HCT116 (cell line): ENCODE measurements at regions not wholly inside any gene's neighbourhood (a gene's known extent, or its start where the extent isn't known, plus 50 kb on each side); places are given as distances from the start of the nearest gene placed in this dataset.

Experiments used
- ATAC-seq: fragments of 200-7000 bp; cut with Tn5 transposase; 2 replicates; pipeline ENCODE4 v1.9.1; 2020; ENCODE audit warnings: mild to moderate bottlenecking, moderate library complexity
- BruUV-seq: library from RNA; stranded (reverse); fragments of 400-500 nt; replicated peaks from 2 replicates; lab custom pipeline; 2021; lab: Mats Ljungman, UMichigan
- CTCF ChIA-PET: fragments of 300-600 bp; sonication (Branson Sonifier 250); formaldehyde crosslinking; loops from one replicate; lab custom pipeline; 2021; ENCODE audit warnings: antibody characterized with exemption; lab: Charles Lee
- POLR2A ChIA-PET: fragments of 300-600, 350-600 bp; sonication (Branson Sonifier 250); formaldehyde crosslinking; loops from one replicate; lab custom pipeline; 2021; ENCODE audit warnings: antibody characterized with exemption; lab: Charles Lee
- RAD21 ChIA-PET, 2 experiments: fragments of 300-600 bp; sonication (Branson Sonifier 250); formaldehyde crosslinking; loops; one replicate each; lab custom pipeline; 2023; ENCODE audit warnings: low total read pairs in 2 of 2; ENCODE audit not compliant: uncharacterized antibody in 2 of 2, unreplicated experiment in 2 of 2, low non-redundant PET in 1 of 2; lab: Charles Lee
- DNase-seq: peaks from one replicate; pipeline ENCODE4 v3.0.0-alpha.2; 2010; ENCODE audit warnings: low read depth, low spot score
- H2AFZ ChIP-seq: fragments of 200-600 bp; shearing (Covaris generic), sonication (generic); 2 replicates; pipeline ENCODE4 v1.6.1; 2017; ENCODE audit warnings: low read depth, mixed run types, mixed read lengths, antibody characterized with exemption, low read length; ENCODE audit not compliant: poor library complexity, severe bottlenecking
- H3K27ac ChIP-seq: 2 replicates; pipeline ENCODE4 v1.5.1; 2012; ENCODE audit warnings: low read depth, low read length
- H3K27me3 ChIP-seq: fragments of 200-600 bp; sonication (generic); 2 replicates; pipeline ENCODE4 v1.6.1; 2016; ENCODE audit warnings: mixed run types, low read length, mixed read lengths; ENCODE audit not compliant: insufficient read depth
- H3K36me3 ChIP-seq, 2 experiments: fragments of 200-500 bp in 1 of 2; fragments of 200-600 bp in 1 of 2; sonication (Bioruptor generic) in 1 of 2; sonication (generic) in 1 of 2; 2 replicates each; pipeline versions ENCODE4 v1.5.1 to v1.6.1; 2014 to 2016; ENCODE audit warnings: low read length in 2 of 2, inconsistent platforms in 1 of 2, mixed read lengths in 1 of 2, mixed run types in 1 of 2; ENCODE audit not compliant: insufficient read depth in 2 of 2, control insufficient read depth in 1 of 2
- H3K4me1 ChIP-seq, 2 experiments: fragments of 200-600 bp in 1 of 2; sonication (generic) in 1 of 2; 2 replicates each; pipeline versions ENCODE4 v1.5.1 to v1.6.1; 2012 to 2017; ENCODE audit warnings: low read length in 2 of 2, inconsistent platforms in 1 of 2, mild to moderate bottlenecking in 1 of 2, mixed read lengths in 1 of 2, mixed run types in 1 of 2, moderate library complexity in 1 of 2; ENCODE audit not compliant: insufficient read depth in 2 of 2, control insufficient read depth in 1 of 2
- H3K4me2 ChIP-seq: fragments of 200-600 bp; sonication (generic); 2 replicates; pipeline ENCODE4 v1.6.1; 2017; ENCODE audit warnings: mixed run types, low read length, mixed read lengths
- H3K4me3 ChIP-seq, 2 experiments: fragments of 200-600 bp in 1 of 2; sonication (generic) in 1 of 2; replicated peaks in 1 of 2; 2 replicates each; pipeline ENCODE4 v1.5.1; 2011 to 2016; ENCODE audit warnings: low read length in 2 of 2, control low read depth in 1 of 2, low read depth in 1 of 2, mild to moderate bottlenecking in 1 of 2, mixed read lengths in 1 of 2, mixed run types in 1 of 2
- H3K79me2 ChIP-seq: fragments of 200-600 bp; sonication (generic); 2 replicates; pipeline ENCODE4 v1.6.1; 2017; ENCODE audit warnings: mild to moderate bottlenecking, mixed run types, low read length, moderate library complexity, mixed read lengths; ENCODE audit not compliant: insufficient read depth
- H3K9ac ChIP-seq: fragments of 200-600 bp; sonication (generic); 2 replicates; pipeline ENCODE4 v1.6.1; 2016; ENCODE audit warnings: low read length, mixed read lengths
- H3K9me2 ChIP-seq: fragments of 200-600 bp; sonication (generic), shearing (Covaris generic); 2 replicates; pipeline ENCODE4 v1.6.1; 2017; ENCODE audit warnings: mixed run types, mild to moderate bottlenecking, moderate library complexity; ENCODE audit not compliant: insufficient read depth
- H3K9me3 ChIP-seq, 2 experiments: fragments of 200-500 bp in 1 of 2; fragments of 200-600 bp in 1 of 2; sonication (Bioruptor generic) in 1 of 2; sonication (generic) in 1 of 2; 2 replicates each; pipeline ENCODE4 v1.6.1; 2014 to 2017; ENCODE audit warnings: low read length in 2 of 2, mixed read lengths in 2 of 2, inconsistent platforms in 1 of 2, low read depth in 1 of 2, mild to moderate bottlenecking in 1 of 2, mixed run types in 1 of 2, moderate library complexity in 1 of 2; ENCODE audit not compliant: control insufficient read depth in 1 of 2, insufficient read depth in 1 of 2
- H4K20me1 ChIP-seq: fragments of 200-600 bp; sonication (generic), shearing (Covaris generic); 2 replicates; pipeline ENCODE4 v1.6.1; 2017; ENCODE audit warnings: mixed run types, mild to moderate bottlenecking, moderate library complexity; ENCODE audit not compliant: insufficient read depth
- CBX3 ChIP-seq: IDR thresholded peaks from 2 replicates; pipeline ENCODE4 v1.6.1; 2012; ENCODE audit warnings: low read depth
- CEBPB ChIP-seq: IDR thresholded peaks from 2 replicates; pipeline ENCODE4 v1.6.1; 2012; ENCODE audit warnings: low read depth
- EGR1 ChIP-seq: IDR thresholded peaks from 2 replicates; pipeline ENCODE4 v1.6.1; 2012; ENCODE audit warnings: low read depth
- EZH2 ChIP-seq: fragments of 200-600 bp; sonication (generic); IDR thresholded peaks from 2 replicates; pipeline ENCODE4 v1.6.1; 2017; ENCODE audit warnings: antibody characterized with exemption, mixed run types
- EZH2phosphoT487 ChIP-seq: fragments of 200-600 bp; IDR thresholded peaks from 2 replicates; pipeline ENCODE4 v1.6.1; 2018; ENCODE audit warnings: antibody characterized with exemption, borderline replicate concordance
- JUND ChIP-seq: IDR thresholded peaks from 2 replicates; pipeline ENCODE4 v1.6.1; 2012
- MAX ChIP-seq: IDR thresholded peaks from 2 replicates; pipeline ENCODE4 v1.6.1; 2012
- POLR2A ChIP-seq: IDR thresholded peaks from 2 replicates; pipeline ENCODE4 v1.7.0; 2011; ENCODE audit warnings: borderline replicate concordance; ENCODE audit not compliant: insufficient read depth, insufficient read length; ENCODE audit errors: extremely low read depth
- POLR2AphosphoS5 ChIP-seq: IDR thresholded peaks from 2 replicates; pipeline ENCODE4 v1.6.1; 2011; ENCODE audit warnings: mild to moderate bottlenecking, low read depth, low read length, moderate library complexity
- RAD21 ChIP-seq: IDR thresholded peaks from 2 replicates; pipeline ENCODE4 v1.6.1; 2012; ENCODE audit warnings: low read depth, mild to moderate bottlenecking
- SP1 ChIP-seq: IDR thresholded peaks from 2 replicates; pipeline ENCODE4 v1.6.1; 2012; ENCODE audit warnings: low read depth
- SRF ChIP-seq: IDR thresholded peaks from 2 replicates; pipeline ENCODE4 v1.6.1; 2012; ENCODE audit warnings: low read depth
- TCF7L2 ChIP-seq: IDR thresholded peaks from 2 replicates; pipeline ENCODE4 v1.7.0; 2011; ENCODE audit warnings: borderline replicate concordance, inconsistent platforms; ENCODE audit not compliant: insufficient read depth, insufficient read length; ENCODE audit errors: extremely low read depth
- ZBTB33 ChIP-seq: IDR thresholded peaks from 2 replicates; pipeline ENCODE4 v1.6.1; 2011; ENCODE audit warnings: mild to moderate bottlenecking, low read length, moderate library complexity; ENCODE audit not compliant: insufficient replicate concordance; ENCODE audit errors: extremely low read depth
- ZFX ChIP-seq: fragments of 450-650 bp; IDR thresholded peaks from 2 replicates; pipeline ENCODE4 v1.6.1; 2017
- intact Hi-C: fragments of 100-400 bp; cut with micrococcal nuclease; formaldehyde crosslinking; loops from 2 replicates; pipeline ENCODE4 v1.10.0; 2022
- TF ChIP-seq, protein P1 (sequence below): IDR thresholded peaks from 2 replicates; pipeline ENCODE4 v1.6.1; 2012
- TF ChIP-seq, protein P2 (sequence below), 3 experiments: fragments of 200-600 bp in 1 of 3; sonication (generic) in 1 of 3; IDR thresholded peaks in 2 of 3; conservative IDR thresholded peaks in 1 of 3; 2 replicates each; pipeline ENCODE4 v1.5.1; 2012 to 2017; ENCODE audit warnings: low read depth in 2 of 3, low read length in 2 of 3, antibody characterized with exemption in 1 of 3, borderline replicate concordance in 1 of 3, control low read depth in 1 of 3, mild to moderate bottlenecking in 1 of 3, mixed read lengths in 1 of 3, mixed run types in 1 of 3, moderate library complexity in 1 of 3; ENCODE audit not compliant: insufficient read depth in 1 of 3
- TF ChIP-seq, protein P3 (sequence below): IDR thresholded peaks from 2 replicates; pipeline ENCODE4 v1.6.1; 2012; ENCODE audit warnings: low read depth

GRCh38 chr4:100034023-100034664, 84.1 kb upstream of the H2AZ1 start:
- Histone ChIP-seq H3K9me3 (no peaks in the 10 kb centered on the region), H3K27ac (no peak overlapping the region), H3K9ac (no peak overlapping the region), H3K36me3 (no peaks in the 10 kb centered on the region), H4K20me1 (no peaks in the 10 kb centered on the region), H3K27me3 (no peaks in the 10 kb centered on the region), H3K4me3 (no peak overlapping the region), H3K79me2 (no peaks in the 10 kb centered on the region), H2AFZ (no peak overlapping the region), H3K4me2 (no peak overlapping the region), H3K9me2 (no peaks in the 10 kb centered on the region), H3K4me1 (no peaks in the 10 kb centered on the region)
- ATAC-seq (no peak), DNase-seq (no peak)
- CTCF ChIA-PET: no interaction called here
- no peak for TF ChIP-seq SRF
- no peak for TF ChIP-seq ZBTB33
- TF ChIP-seq, protein P1, sequence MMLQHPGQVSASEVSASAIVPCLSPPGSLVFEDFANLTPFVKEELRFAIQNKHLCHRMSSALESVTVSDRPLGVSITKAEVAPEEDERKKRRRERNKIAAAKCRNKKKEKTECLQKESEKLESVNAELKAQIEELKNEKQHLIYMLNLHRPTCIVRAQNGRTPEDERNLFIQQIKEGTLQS: no peak
- no peak for TF ChIP-seq ZFX
- no peak for TF ChIP-seq MAX
- no peak for TF ChIP-seq EZH2
- TF ChIP-seq SP1: no peak
- TF ChIP-seq RAD21: no peak
- TF ChIP-seq POLR2AphosphoS5: no peak
- TF ChIP-seq TCF7L2: no peak
- TF ChIP-seq JUND: no peak
- TF ChIP-seq CEBPB: no peak
- TF ChIP-seq, protein P2, sequence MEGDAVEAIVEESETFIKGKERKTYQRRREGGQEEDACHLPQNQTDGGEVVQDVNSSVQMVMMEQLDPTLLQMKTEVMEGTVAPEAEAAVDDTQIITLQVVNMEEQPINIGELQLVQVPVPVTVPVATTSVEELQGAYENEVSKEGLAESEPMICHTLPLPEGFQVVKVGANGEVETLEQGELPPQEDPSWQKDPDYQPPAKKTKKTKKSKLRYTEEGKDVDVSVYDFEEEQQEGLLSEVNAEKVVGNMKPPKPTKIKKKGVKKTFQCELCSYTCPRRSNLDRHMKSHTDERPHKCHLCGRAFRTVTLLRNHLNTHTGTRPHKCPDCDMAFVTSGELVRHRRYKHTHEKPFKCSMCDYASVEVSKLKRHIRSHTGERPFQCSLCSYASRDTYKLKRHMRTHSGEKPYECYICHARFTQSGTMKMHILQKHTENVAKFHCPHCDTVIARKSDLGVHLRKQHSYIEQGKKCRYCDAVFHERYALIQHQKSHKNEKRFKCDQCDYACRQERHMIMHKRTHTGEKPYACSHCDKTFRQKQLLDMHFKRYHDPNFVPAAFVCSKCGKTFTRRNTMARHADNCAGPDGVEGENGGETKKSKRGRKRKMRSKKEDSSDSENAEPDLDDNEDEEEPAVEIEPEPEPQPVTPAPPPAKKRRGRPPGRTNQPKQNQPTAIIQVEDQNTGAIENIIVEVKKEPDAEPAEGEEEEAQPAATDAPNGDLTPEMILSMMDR (IDR thresholded peaks at IDR 0.05 in 2 of 3, conservative IDR thresholded peaks at IDR 0.05 in 1 of 3; ENCODE audit: borderline replicate concordance in 1 of 3, insufficient read depth in 1 of 3, low read depth in 2 of 3, low read length in 2 of 3): no peak
- TF ChIP-seq, protein P3, sequence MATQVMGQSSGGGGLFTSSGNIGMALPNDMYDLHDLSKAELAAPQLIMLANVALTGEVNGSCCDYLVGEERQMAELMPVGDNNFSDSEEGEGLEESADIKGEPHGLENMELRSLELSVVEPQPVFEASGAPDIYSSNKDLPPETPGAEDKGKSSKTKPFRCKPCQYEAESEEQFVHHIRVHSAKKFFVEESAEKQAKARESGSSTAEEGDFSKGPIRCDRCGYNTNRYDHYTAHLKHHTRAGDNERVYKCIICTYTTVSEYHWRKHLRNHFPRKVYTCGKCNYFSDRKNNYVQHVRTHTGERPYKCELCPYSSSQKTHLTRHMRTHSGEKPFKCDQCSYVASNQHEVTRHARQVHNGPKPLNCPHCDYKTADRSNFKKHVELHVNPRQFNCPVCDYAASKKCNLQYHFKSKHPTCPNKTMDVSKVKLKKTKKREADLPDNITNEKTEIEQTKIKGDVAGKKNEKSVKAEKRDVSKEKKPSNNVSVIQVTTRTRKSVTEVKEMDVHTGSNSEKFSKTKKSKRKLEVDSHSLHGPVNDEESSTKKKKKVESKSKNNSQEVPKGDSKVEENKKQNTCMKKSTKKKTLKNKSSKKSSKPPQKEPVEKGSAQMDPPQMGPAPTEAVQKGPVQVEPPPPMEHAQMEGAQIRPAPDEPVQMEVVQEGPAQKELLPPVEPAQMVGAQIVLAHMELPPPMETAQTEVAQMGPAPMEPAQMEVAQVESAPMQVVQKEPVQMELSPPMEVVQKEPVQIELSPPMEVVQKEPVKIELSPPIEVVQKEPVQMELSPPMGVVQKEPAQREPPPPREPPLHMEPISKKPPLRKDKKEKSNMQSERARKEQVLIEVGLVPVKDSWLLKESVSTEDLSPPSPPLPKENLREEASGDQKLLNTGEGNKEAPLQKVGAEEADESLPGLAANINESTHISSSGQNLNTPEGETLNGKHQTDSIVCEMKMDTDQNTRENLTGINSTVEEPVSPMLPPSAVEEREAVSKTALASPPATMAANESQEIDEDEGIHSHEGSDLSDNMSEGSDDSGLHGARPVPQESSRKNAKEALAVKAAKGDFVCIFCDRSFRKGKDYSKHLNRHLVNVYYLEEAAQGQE: no peak
- no peak for TF ChIP-seq POLR2A
- TF ChIP-seq EGR1: no peak
- no peak for TF ChIP-seq EZH2phosphoT487
- no peak for TF ChIP-seq CBX3
- POLR2A ChIA-PET: no interaction called here
- no TSS peak for BruUV-seq
- intact Hi-C loops: no loop called here
- RAD21 ChIA-PET: no interaction called here
